GM12878 (cell line): ENCODE measurements at regions not wholly inside any gene's neighbourhood (a gene's known extent, or its start where the extent isn't known, plus 50 kb on each side); places are given as distances from the start of the nearest gene placed in this dataset.

Experiments
- ATAC-seq: fragments of 200-7000 bp; cut with Tn5 transposase; 3 replicates; pipeline ENCODE4 v1.9.1; 2020; ENCODE audit warnings: mild to moderate bottlenecking, moderate library complexity
- BruUV-seq: library from RNA; stranded (reverse); fragments of 400-500 nt; replicated peaks from 2 replicates; lab custom pipeline; 2021; lab: Mats Ljungman, UMichigan
- CTCF ChIA-PET: fragments of 300-600 bp; sonication (Branson Sonifier 250); formaldehyde crosslinking; extraction: SDS; loops from one replicate; lab custom pipeline; 2021; ENCODE audit warnings: inconsistent platforms; lab: Yijun Ruan, JAX
- POLR2A ChIA-PET: fragments of 350-600 bp; formaldehyde crosslinking; extraction: SDS; loops from one replicate; lab custom pipeline; 2021; ENCODE audit warnings: inconsistent platforms; lab: Charles Lee
- RAD21 ChIA-PET: fragments of 300-600 bp; sonication (Branson Sonifier 250); formaldehyde crosslinking; loops from one replicate; lab custom pipeline; 2023; ENCODE audit warnings: antibody characterized with exemption; ENCODE audit not compliant: unreplicated experiment; lab: Charles Lee
- SMC1A ChIA-PET: fragments of 300-600 bp; sonication (Branson Sonifier 250); formaldehyde crosslinking; loops from one replicate; lab custom pipeline; 2023; ENCODE audit not compliant: unreplicated experiment, uncharacterized antibody; lab: Charles Lee
- DNase-seq: peaks from one replicate; pipeline ENCODE4 v3.0.0-alpha.2; 2011; ENCODE audit warnings: low read depth, low spot score
- FAIRE-seq: peaks from 3 replicates; lab custom pipeline; 2011; peaks lifted over from hg19 to GRCh38; lab: Jason Lieb, UNC
- H2AFZ ChIP-seq: 2 replicates; pipeline ENCODE4 v1.6.0; 2011; ENCODE audit warnings: low read depth, low read length, control low read depth; ENCODE audit not compliant: control insufficient read depth
- H3K27ac ChIP-seq: 2 replicates; pipeline ENCODE4 v1.5.1; 2011; ENCODE audit warnings: control low read depth; ENCODE audit not compliant: control insufficient read depth, insufficient read depth
- H3K27me3 ChIP-seq, 2 experiments: replicated peaks in 1 of 2; 2 replicates each; pipeline versions ENCODE4 v1.6.0 to v1.6.1; 2011; ENCODE audit warnings: low read length in 1 of 2; ENCODE audit not compliant: control insufficient read depth in 2 of 2, insufficient read depth in 2 of 2
- H3K36me3 ChIP-seq, 2 experiments: 2 replicates each; pipeline ENCODE4 v1.5.1; 2011; ENCODE audit warnings: low read length in 1 of 2; ENCODE audit not compliant: control insufficient read depth in 2 of 2, insufficient read depth in 2 of 2
- H3K4me1 ChIP-seq: 2 replicates; pipeline ENCODE4 v1.6.1; 2011; ENCODE audit warnings: mild to moderate bottlenecking, low read length, moderate library complexity, mixed read lengths; ENCODE audit not compliant: control insufficient read depth, insufficient read depth
- H3K4me2 ChIP-seq: 2 replicates; pipeline ENCODE4 v1.6.0; 2011; ENCODE audit warnings: control low read depth; ENCODE audit not compliant: control insufficient read depth, insufficient read depth
- H3K4me3 ChIP-seq: fragments of 200-600 bp; sonication (generic); 2 replicates; pipeline ENCODE4 v1.5.1; 2016
- H3K79me2 ChIP-seq: 2 replicates; pipeline ENCODE4 v1.6.0; 2011; ENCODE audit warnings: low read length; ENCODE audit not compliant: control insufficient read depth, insufficient read depth
- H3K9ac ChIP-seq: 2 replicates; pipeline ENCODE4 v1.8.0; 2011; ENCODE audit warnings: low read length, control low read depth, mixed read lengths; ENCODE audit not compliant: control insufficient read depth, insufficient read depth
- H3K9me3 ChIP-seq: replicated peaks from 3 replicates; pipeline ENCODE4 v1.5.1; 2011; ENCODE audit warnings: mild to moderate bottlenecking, low read length; ENCODE audit not compliant: control insufficient read depth, insufficient read depth
- H4K20me1 ChIP-seq: 2 replicates; pipeline ENCODE4 v1.6.0; 2011; ENCODE audit not compliant: control insufficient read depth, insufficient read depth
- E2F4 ChIP-seq: IDR thresholded peaks from 2 replicates; pipeline ENCODE4 v1.6.1; 2012; ENCODE audit warnings: low read depth, low read length, improper control_type of control experiment
- FOXM1 ChIP-seq: IDR thresholded peaks from 2 replicates; pipeline ENCODE4 v1.6.1; 2012; ENCODE audit warnings: low read depth, mild to moderate bottlenecking, inconsistent platforms, low read length, moderate library complexity
- MTA3 ChIP-seq: IDR thresholded peaks from 2 replicates; pipeline ENCODE4 v1.6.1; 2012; ENCODE audit warnings: low read length, inconsistent platforms, borderline replicate concordance
- MYB ChIP-seq: fragments of 150-350 bp; IDR thresholded peaks from 2 replicates; pipeline ENCODE4 v1.6.1; 2014; ENCODE audit warnings: mild to moderate bottlenecking, low read depth, low read length, borderline replicate concordance
- NFYA ChIP-seq: IDR thresholded peaks from 2 replicates; pipeline ENCODE4 v1.6.1; 2011; ENCODE audit warnings: low read depth, mild to moderate bottlenecking, low read length, improper control_type of control experiment, borderline replicate concordance
- PAX5 ChIP-seq: IDR thresholded peaks from 2 replicates; pipeline ENCODE4 v1.6.1; 2011; ENCODE audit warnings: low read depth, low read length, borderline replicate concordance
- PAX8 ChIP-seq: fragments of 450-650 bp; IDR thresholded peaks from 2 replicates; pipeline ENCODE4 v1.6.1; 2017; ENCODE audit warnings: mild to moderate bottlenecking, moderate library complexity
- REST ChIP-seq: IDR thresholded peaks from 2 replicates; pipeline ENCODE4 v1.6.1; 2012; ENCODE audit warnings: mild to moderate bottlenecking, low read depth, low read length
- SIX5 ChIP-seq: IDR thresholded peaks from 2 replicates; pipeline ENCODE4 v1.6.1; 2011; ENCODE audit warnings: mild to moderate bottlenecking, low read depth, low read length, moderate library complexity; ENCODE audit not compliant: severe bottlenecking
- STAT1 ChIP-seq: fragments of 450-650 bp; conservative IDR thresholded peaks from 2 replicates; pipeline ENCODE4 v1.6.1; 2014; ENCODE audit warnings: antibody characterized with exemption, mild to moderate bottlenecking
- ZNF274 ChIP-seq: IDR thresholded peaks from one replicate; pipeline ENCODE4 v1.8.0; 2011; ENCODE audit not compliant: insufficient read length, insufficient read depth
- WGBS: methylation state at CpG from one replicate; pipeline ENCODE4 v1.1.6; 2016; ENCODE audit warnings: low lambda C conversion rate; ENCODE audit not compliant: insufficient replicate concordance, insufficient coverage; ENCODE audit errors: missing lambda C conversion rate; 5-methylcytosine and 5-hydroxymethylcytosine counted together
- in situ Hi-C: fragments of 300-500 bp; cut with MboI; formaldehyde crosslinking; loops from 9 replicates; pipeline ENCODE4 v1.14.3; 2018; ENCODE audit warnings: mixed read lengths
- intact Hi-C: fragments of 100-400 bp; cut with micrococcal nuclease; formaldehyde crosslinking; loops from one replicate; pipeline ENCODE4 v1.14.2; 2022; ENCODE audit not compliant: unreplicated experiment

- no TSS peak for BruUV-seq
- WGBS = 57% methylated on average over 1 of the region's 1 CpG
- Histone ChIP-seq H3K4me2 (no peak overlapping the region), H3K9ac (no peak overlapping the region), H2AFZ (no peak overlapping the region), H3K4me3 (no peak overlapping the region), H3K4me1 (no peaks in the 10 kb centered on the region), H3K79me2 (no peaks in the 10 kb centered on the region), H3K27me3 (no peaks in the 10 kb centered on the region), H3K9me3 (no peaks in the 10 kb centered on the region), H3K27ac (no peak overlapping the region), H3K36me3 (no peaks in the 10 kb centered on the region), H4K20me1 (no peaks in the 10 kb centered on the region)
- TF ChIP-seq PAX8 (no peak), NFYA (no peak), PAX5 (no peak), MYB (no peak), SIX5 (no peak), E2F4 (no peak), FOXM1 (no peak), ZNF274 (no peak), STAT1 (no peak), MTA3 (no peak), REST (no peak)
- intact Hi-C loops = no loop called here
- ChIA-PET CTCF (no interaction called here), RAD21 (no interaction called here), POLR2A (no interaction called here), SMC1A (interaction anchor here (0.6 to 1.5 kb wide), 2 partner anchors 45 to 592 kb away, joined by 3 read pairs; no protein-coding TSS in a partner anchor)
- in situ Hi-C loops = no loop called here
- no peak for FAIRE-seq
- DNase-seq = no peak
- no peak for ATAC-seq
Measured at GRCh38 chr13:105219651-105220050, 1315.8 kb downstream of the EFNB2 start.
